Prostate gland (tissue), 2 donors: ENCODE measurements at regions not wholly inside any gene's neighbourhood (a gene's known extent, or its start where the extent isn't known, plus 50 kb on each side); places are given as distances from the start of the nearest gene placed in this dataset.

ENCODE experiments used
- CTCF ChIP-seq, 4 experiments: fragments of 200-600 bp in 2 of 4; fragments of 450-650 bp in 2 of 4; sonication (generic) in 2 of 4; IDR thresholded peaks; 1 replicate in 3 of 4; 2 replicates in 1 of 4; pipeline ENCODE4 v1.5.1; 2016 to 2019; ENCODE audit warnings: antibody characterized with exemption in 4 of 4, mild to moderate bottlenecking in 2 of 4, moderate library complexity in 2 of 4
- POLR2A ChIP-seq: fragments of 450-650 bp; IDR thresholded peaks from one replicate; pipeline ENCODE4 v1.6.1; 2016; ENCODE audit warnings: antibody characterized with exemption, mild to moderate bottlenecking
- POLR2AphosphoS5 ChIP-seq: sonication (generic); formaldehyde crosslinking; IDR thresholded peaks from one replicate; pipeline ENCODE4 v1.6.1; 2017; ENCODE audit warnings: antibody characterized with exemption

- TF ChIP-seq CTCF (IDR thresholded peaks at IDR 0.05) (no peak), POLR2A (no peak), POLR2AphosphoS5 (no peak)
These were observed 217.0 kb upstream of the PODXL start for GRCh38 chr7:131773413-131773812.
